HepG2 (cell line): ENCODE measurements at regions not wholly inside any gene's neighbourhood (a gene's known extent, or its start where the extent isn't known, plus 50 kb on each side); places are given as distances from the start of the nearest gene placed in this dataset.

Experiments used
- ATAC-seq: fragments of 200-7000 bp; cut with Tn5 transposase; 3 replicates; pipeline ENCODE4 v1.9.1; 2020; ENCODE audit warnings: mild to moderate bottlenecking, moderate library complexity
- BruUV-seq: library from RNA; stranded (reverse); fragments of 400-500 nt; replicated peaks from 2 replicates; lab custom pipeline; 2021; lab: Mats Ljungman, UMichigan
- CTCF ChIA-PET: fragments of 300-600 bp; formaldehyde crosslinking; extraction: SDS; loops from one replicate; lab custom pipeline; 2021; ENCODE audit warnings: low total read pairs, inconsistent platforms, low intra/inter-chr PET ratio; lab: Yijun Ruan, JAX
- POLR2A ChIA-PET: fragments of 350-600 bp; sonication (Branson Sonifier 250); formaldehyde crosslinking; loops from one replicate; lab custom pipeline; 2020; ENCODE audit warnings: antibody characterized with exemption, inconsistent platforms; lab: Yijun Ruan, JAX
- DNase-seq: peaks from one replicate; pipeline ENCODE4 v3.0.0-alpha.2; 2015; ENCODE audit warnings: low spot score
- FAIRE-seq: peaks from 3 replicates; lab custom pipeline; 2011; peaks lifted over from hg19 to GRCh38; lab: Jason Lieb, UNC
- H2AFZ ChIP-seq: one replicate; pipeline ENCODE4 v1.6.1; 2011; ENCODE audit warnings: low read length, inconsistent platforms
- H3K27ac ChIP-seq: fragments of 300-600 bp; 3 replicates; pipeline ENCODE4 v1.8.0; 2011; ENCODE audit warnings: mixed run types, mild to moderate bottlenecking, mixed read lengths, low read length, inconsistent platforms; ENCODE audit not compliant: insufficient read depth; ENCODE audit errors: extremely low read length
- H3K27me3 ChIP-seq, 2 experiments: fragments of 200-600 bp in 1 of 2; 2 replicates in 1 of 2; 3 replicates in 1 of 2; pipeline versions ENCODE4 v1.6.0 to v1.8.0; 2011; ENCODE audit warnings: low read length in 2 of 2, mild to moderate bottlenecking in 2 of 2, moderate library complexity in 2 of 2, inconsistent platforms in 1 of 2; ENCODE audit not compliant: insufficient read depth in 2 of 2, control insufficient read depth in 1 of 2
- H3K36me3 ChIP-seq, 2 experiments: fragments of 200-600 bp in 1 of 2; replicated peaks in 1 of 2; 2 replicates in 1 of 2; 3 replicates in 1 of 2; pipeline versions ENCODE4 v1.5.1 to v1.8.0; 2011; ENCODE audit warnings: low read length in 2 of 2, inconsistent platforms in 1 of 2; ENCODE audit not compliant: insufficient read depth in 2 of 2, control insufficient read depth in 1 of 2
- H3K4me1 ChIP-seq: 2 replicates; pipeline ENCODE4 v1.5.1; 2012; ENCODE audit warnings: low read length, inconsistent platforms; ENCODE audit not compliant: insufficient read depth
- H3K4me2 ChIP-seq: 2 replicates; pipeline ENCODE4 v1.6.0; 2011; ENCODE audit warnings: low read depth, low read length, inconsistent platforms
- H3K4me3 ChIP-seq, 3 experiments: fragments of 200-600 bp in 1 of 3; sonication (generic), shearing (Covaris generic) in 1 of 3; replicated peaks in 1 of 3; 2 replicates each; pipeline ENCODE4 v1.5.1; 2011 to 2016; ENCODE audit warnings: low read length in 3 of 3, inconsistent platforms in 2 of 3, low read depth in 2 of 3, mild to moderate bottlenecking in 2 of 3, control low read depth in 1 of 3, mixed read lengths in 1 of 3; ENCODE audit not compliant: insufficient read depth in 1 of 3
- H3K79me2 ChIP-seq: one replicate; pipeline ENCODE4 v1.6.1; 2011; ENCODE audit warnings: low read length, inconsistent platforms; ENCODE audit not compliant: insufficient read depth
- H3K9ac ChIP-seq: 2 replicates; pipeline ENCODE4 v1.6.0; 2011; ENCODE audit warnings: mild to moderate bottlenecking, low read depth, low read length, inconsistent platforms; ENCODE audit not compliant: insufficient read depth
- H3K9me3 ChIP-seq: 2 replicates; pipeline ENCODE4 v1.5.1; 2012; ENCODE audit warnings: mild to moderate bottlenecking, low read length
- H4K20me1 ChIP-seq: 2 replicates; pipeline ENCODE4 v1.6.0; 2011; ENCODE audit warnings: inconsistent platforms, mild to moderate bottlenecking, low read length, moderate library complexity; ENCODE audit not compliant: insufficient read depth
- ATF1 ChIP-seq: IDR thresholded peaks from 2 replicates; pipeline ENCODE4 v1.6.1; 2016; ENCODE audit warnings: mild to moderate bottlenecking, control low read depth
- CEBPB ChIP-seq: IDR thresholded peaks from 2 replicates; pipeline ENCODE4 v1.6.1; 2011; ENCODE audit warnings: low read depth, low read length, improper control_type of control experiment, borderline replicate concordance
- DR1 ChIP-seq: sonication (generic); formaldehyde crosslinking; IDR thresholded peaks from 2 replicates; pipeline ENCODE4 v1.8.0; 2021; ENCODE audit warnings: mild to moderate bottlenecking, missing genetic modification reagents, inconsistent platforms
- EHMT2 ChIP-seq: fragments of 200-600 bp; sonication (generic); IDR thresholded peaks from 2 replicates; pipeline ENCODE4 v1.7.0; 2017; ENCODE audit warnings: antibody characterized with exemption, low read depth, low read length, borderline replicate concordance
- ISX ChIP-seq: sonication (generic); formaldehyde crosslinking; conservative IDR thresholded peaks from 2 replicates; pipeline ENCODE4 v1.5.0; 2020; ENCODE audit warnings: missing genetic modification reagents
- KDM5B ChIP-seq: sonication (generic); formaldehyde crosslinking; IDR thresholded peaks from 2 replicates; pipeline ENCODE4 v1.4.0; 2020; ENCODE audit warnings: missing genetic modification reagents, mild to moderate bottlenecking, borderline replicate concordance
- KLF13 ChIP-seq: sonication (generic); formaldehyde crosslinking; IDR thresholded peaks from 2 replicates; pipeline ENCODE4 v1.4.0; 2020; ENCODE audit warnings: mild to moderate bottlenecking, missing genetic modification reagents
- MTF2 ChIP-seq: sonication (generic); formaldehyde crosslinking; IDR thresholded peaks from 2 replicates; pipeline ENCODE4 v1.5.0; 2020; ENCODE audit warnings: missing genetic modification reagents, borderline replicate concordance
- NFYB ChIP-seq: sonication (generic); formaldehyde crosslinking; IDR thresholded peaks from 2 replicates; pipeline ENCODE4 v1.4.0; 2020; ENCODE audit warnings: missing genetic modification reagents
- PCBP2 ChIP-seq: fragments of 200-400 bp; formaldehyde crosslinking; optimal IDR thresholded peaks from 2 replicates; pipeline ENCODE3; 2018; ENCODE audit warnings: low read length, low read depth; ENCODE audit not compliant: poor library complexity, severe bottlenecking
- SMC3 ChIP-seq: IDR thresholded peaks from 2 replicates; pipeline ENCODE4 v1.6.1; 2011; ENCODE audit warnings: low read length, improper control_type of control experiment
- STAG1 ChIP-seq: sonication (generic); formaldehyde crosslinking; IDR thresholded peaks from 2 replicates; pipeline ENCODE4 v1.4.0; 2020; ENCODE audit warnings: missing genetic modification reagents
- TEAD2 ChIP-seq: sonication (generic); formaldehyde crosslinking; IDR thresholded peaks from 2 replicates; pipeline ENCODE4 v1.9.0; 2021; ENCODE audit warnings: missing genetic modification reagents
- ZMAT3 ChIP-seq: sonication (generic); formaldehyde crosslinking; conservative IDR thresholded peaks from 2 replicates; pipeline ENCODE4 v1.7.0; 2021; ENCODE audit warnings: missing genetic modification reagents
- ZNF234 ChIP-seq: sonication (generic); formaldehyde crosslinking; conservative IDR thresholded peaks from 2 replicates; pipeline ENCODE4 v1.5.1; 2020; ENCODE audit warnings: mild to moderate bottlenecking, missing genetic modification reagents
- ZNF263 ChIP-seq: sonication (generic); formaldehyde crosslinking; IDR thresholded peaks from 2 replicates; pipeline ENCODE4 v1.4.0; 2020; ENCODE audit warnings: missing genetic modification reagents
- ZNF432 ChIP-seq: sonication (generic); formaldehyde crosslinking; IDR thresholded peaks from 2 replicates; pipeline ENCODE4 v1.5.0; 2020; ENCODE audit warnings: missing genetic modification reagents, mild to moderate bottlenecking, borderline replicate concordance
- ZNF879 ChIP-seq: sonication (generic); formaldehyde crosslinking; IDR thresholded peaks from 2 replicates; pipeline ENCODE4 v1.8.1; 2023; ENCODE audit warnings: missing genetic modification reagents
- WGBS: methylation state at CpG from one replicate; pipeline ENCODE4 v1.1.6; 2017; ENCODE audit warnings: low lambda C conversion rate; 5-methylcytosine and 5-hydroxymethylcytosine counted together
- in situ Hi-C: cut with HindIII; loops from 2 replicates; pipeline ENCODE4 v1.10.0; 2017; ENCODE audit warnings: low pct_unique_long_range_greater_than_20kb; ENCODE audit not compliant: extremely low pct_ligation_motif_present
- intact Hi-C: fragments of 100-400 bp; cut with micrococcal nuclease; formaldehyde crosslinking; loops from one replicate; pipeline ENCODE4 v1.10.0; 2022; ENCODE audit not compliant: unreplicated experiment
- TF ChIP-seq, protein P1 (sequence below): IDR thresholded peaks from 2 replicates; pipeline ENCODE4 v1.6.1; 2012; ENCODE audit warnings: inconsistent platforms

DNA sequence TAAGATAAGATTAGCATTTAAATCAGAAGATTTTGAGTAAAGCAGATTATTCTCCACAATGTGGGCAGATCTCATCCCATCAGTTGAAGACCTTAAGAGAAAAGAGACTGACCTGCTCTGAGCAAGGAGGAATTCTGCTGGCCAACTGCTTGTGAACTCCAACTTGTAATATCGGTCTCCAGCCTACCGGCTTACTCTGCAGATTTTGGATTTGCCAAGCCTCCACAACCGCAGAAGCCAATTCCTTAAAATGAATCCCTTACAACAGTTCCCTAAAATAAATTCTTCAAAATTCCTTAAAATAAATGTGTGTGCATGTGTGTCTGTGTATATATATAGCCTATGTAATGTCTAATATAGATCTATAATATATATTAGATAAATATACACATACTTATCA, 107.4 kb upstream of the KLF13 start:
- intact Hi-C loops (loop anchor here (5.0 kb wide), 2 partner anchors 173 to 268 kb away; no protein-coding TSS in a partner anchor), in situ Hi-C loops (no loop called here)
- DNase-seq (no peak), ATAC-seq (no peak), FAIRE-seq (no peak)
- Histone ChIP-seq H3K36me3 (no peaks in the 10 kb centered on the region), H3K4me1 (peaks cover 28% of the 10 kb centered on the region), H3K27ac (no peak overlapping the region), H3K9ac (no peak overlapping the region), H3K27me3 (no peaks in the 10 kb centered on the region), H3K4me2 (no peak overlapping the region), H3K4me3 (no peak overlapping the region), H2AFZ (no peak overlapping the region), H4K20me1 (no peaks in the 10 kb centered on the region), H3K9me3 (no peaks in the 10 kb centered on the region), H3K79me2 (no peaks in the 10 kb centered on the region)
- WGBS: 63% methylated on average over 3 of the region's 3 CpGs
- no TSS peak for BruUV-seq
- CTCF ChIA-PET: no interaction called here
- TF ChIP-seq ATF1 (CRISPR knock-in tag) (no peak), NFYB (CRISPR knock-in tag) (no peak), EHMT2 (no peak), ZNF879 (CRISPR knock-in tag) (no peak), ZMAT3 (CRISPR knock-in tag) (no peak), STAG1 (CRISPR knock-in tag) (no peak), ZNF263 (CRISPR knock-in tag) (no peak), ZNF432 (CRISPR knock-in tag) (no peak), TEAD2 (CRISPR knock-in tag) (no peak), SMC3 (no peak), CEBPB (no peak), PCBP2 (no peak), ZNF234 (no peak), DR1 (CRISPR knock-in tag) (no peak), MTF2 (CRISPR knock-in tag) (no peak), ISX (CRISPR knock-in tag) (no peak), KLF13 (CRISPR knock-in tag) (no peak), KDM5B (CRISPR knock-in tag) (no peak)
- TF ChIP-seq, protein P1, sequence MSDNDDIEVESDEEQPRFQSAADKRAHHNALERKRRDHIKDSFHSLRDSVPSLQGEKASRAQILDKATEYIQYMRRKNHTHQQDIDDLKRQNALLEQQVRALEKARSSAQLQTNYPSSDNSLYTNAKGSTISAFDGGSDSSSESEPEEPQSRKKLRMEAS: no peak
- TF ChIP-seq, all 625 proteins: peak for 0
- POLR2A ChIA-PET: no interaction called here
